ENCODE measurements at regions not wholly inside any gene's neighbourhood (a gene's known extent, or its start where the extent isn't known, plus 50 kb on each side); places are given as distances from the start of the nearest gene placed in this dataset.

DNA sequence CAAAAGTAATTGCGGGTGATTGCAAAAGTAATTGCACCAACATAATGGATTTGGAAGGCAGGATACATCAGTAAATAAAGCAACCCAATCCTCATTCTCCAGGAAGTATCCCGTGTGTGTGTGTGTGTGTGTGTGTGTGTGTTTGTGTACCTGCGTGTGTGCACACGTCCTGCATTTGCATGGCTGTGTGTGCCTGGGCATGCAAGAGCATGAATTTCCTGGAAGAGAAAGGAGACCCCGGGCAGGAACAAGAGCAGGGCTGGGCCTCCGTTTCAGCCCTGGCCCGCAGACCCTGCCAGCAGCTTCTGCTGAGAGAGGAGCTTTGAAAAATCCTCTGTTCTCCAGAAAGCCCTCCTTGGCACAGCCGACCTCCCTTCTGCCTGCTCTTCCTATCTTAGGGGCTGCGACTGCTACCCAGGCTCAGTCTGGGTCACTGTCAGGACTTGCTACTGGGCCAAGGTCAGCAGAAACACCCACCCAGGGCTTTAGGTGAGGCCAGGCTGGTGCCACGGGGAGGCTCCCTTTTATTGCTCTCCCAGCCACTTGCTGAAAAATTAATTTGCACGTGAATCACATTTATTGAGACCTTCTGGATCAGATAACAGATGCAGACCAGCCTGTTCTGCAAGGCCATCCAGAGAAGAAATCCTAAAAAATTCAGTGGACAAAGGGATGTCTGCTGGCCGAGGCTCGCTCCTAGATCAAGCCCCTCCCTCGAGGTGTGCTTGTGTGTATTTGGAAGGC lies 258.3 kb downstream of the ZNF536 start:
- TF ChIP-seq, protein P1, sequence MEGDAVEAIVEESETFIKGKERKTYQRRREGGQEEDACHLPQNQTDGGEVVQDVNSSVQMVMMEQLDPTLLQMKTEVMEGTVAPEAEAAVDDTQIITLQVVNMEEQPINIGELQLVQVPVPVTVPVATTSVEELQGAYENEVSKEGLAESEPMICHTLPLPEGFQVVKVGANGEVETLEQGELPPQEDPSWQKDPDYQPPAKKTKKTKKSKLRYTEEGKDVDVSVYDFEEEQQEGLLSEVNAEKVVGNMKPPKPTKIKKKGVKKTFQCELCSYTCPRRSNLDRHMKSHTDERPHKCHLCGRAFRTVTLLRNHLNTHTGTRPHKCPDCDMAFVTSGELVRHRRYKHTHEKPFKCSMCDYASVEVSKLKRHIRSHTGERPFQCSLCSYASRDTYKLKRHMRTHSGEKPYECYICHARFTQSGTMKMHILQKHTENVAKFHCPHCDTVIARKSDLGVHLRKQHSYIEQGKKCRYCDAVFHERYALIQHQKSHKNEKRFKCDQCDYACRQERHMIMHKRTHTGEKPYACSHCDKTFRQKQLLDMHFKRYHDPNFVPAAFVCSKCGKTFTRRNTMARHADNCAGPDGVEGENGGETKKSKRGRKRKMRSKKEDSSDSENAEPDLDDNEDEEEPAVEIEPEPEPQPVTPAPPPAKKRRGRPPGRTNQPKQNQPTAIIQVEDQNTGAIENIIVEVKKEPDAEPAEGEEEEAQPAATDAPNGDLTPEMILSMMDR (IDR thresholded peaks at IDR 0.05; ENCODE audit: low read length): no peak
- TF ChIP-seq EZH2 (optimal IDR thresholded peaks at IDR 0.05; ENCODE audit: low read depth, low read length) (no peak), EZH2phosphoT487 (IDR thresholded peaks at IDR 0.05; ENCODE audit: low read length) (no peak)

Data from MM.1S (cell line).